ENCODE measurements at regions not wholly inside any gene's neighbourhood (a gene's known extent, or its start where the extent isn't known, plus 50 kb on each side); places are given as distances from the start of the nearest gene placed in this dataset.
"Not testable (repeated sequence)": the region's sequence is repeated elsewhere in the genome, so short reads cannot be mapped to it uniquely, and the experiment has no call there.

GRCh38 chr1:220432408-220432807 is 95.5 kb upstream of the MARK1 start:
- Mint-ChIP-seq H3K27ac (no peak overlapping the region), H3K4me1 (no peaks in the 10 kb centered on the region), H3K27me3 (peaks cover 12 to 15% of the 10 kb centered on the region in 2 donors), H3K4me3 (no peak overlapping the region), H3K36me3 (no peaks in the 10 kb centered on the region), H3K9me3 (no peaks in the 10 kb centered on the region)
- no peak for ATAC-seq (replicated peaks)
- DNase-seq: no peak

- Mint-ChIP-seq H3K27me3 (peaks cover 12 to 15% of the 10 kb centered on the region in 2 donors), H3K36me3 (no peaks in the 10 kb centered on the region), H3K27ac (no peak overlapping the region), H3K4me1 (no peaks in the 10 kb centered on the region), H3K9me3 (no peaks in the 10 kb centered on the region), H3K4me3 (no peak overlapping the region)
- DNase-seq: no peak
- no peak for ATAC-seq (replicated peaks)
Measured at GRCh38 chr1:220431554-220432239, 96.2 kb upstream of the MARK1 start.

GRCh38 chr1:220430586-220430985 is 97.3 kb upstream of the MARK1 start:
- no peak for ATAC-seq (replicated peaks)

GRCh38 chr1:220430059-220430458 is 97.9 kb upstream of the MARK1 start:
- DNase-seq (no peak), ATAC-seq (replicated peaks) (no peak)
- no peaks in the 10 kb centered on the region for H3K4me1 Mint-ChIP-seq
- peaks cover 12 to 15% of the 10 kb centered on the region in 2 donors for H3K27me3 Mint-ChIP-seq
- no peak overlapping the region for H3K27ac Mint-ChIP-seq
- H3K36me3 Mint-ChIP-seq: no peaks in the 10 kb centered on the region
- no peaks in the 10 kb centered on the region for H3K9me3 Mint-ChIP-seq
- H3K4me3 Mint-ChIP-seq: no peak overlapping the region

More at GRCh38 chr1:220430586-220430985, 97.3 kb upstream of the MARK1 start:
- peaks cover 12 to 15% of the 10 kb centered on the region in 2 donors for H3K27me3 Mint-ChIP-seq
- no peak for DNase-seq
- H3K27ac Mint-ChIP-seq: no peak overlapping the region
- H3K9me3 Mint-ChIP-seq: no peaks in the 10 kb centered on the region
- no peaks in the 10 kb centered on the region for H3K36me3 Mint-ChIP-seq
- H3K4me3 Mint-ChIP-seq: no peak overlapping the region
- no peaks in the 10 kb centered on the region for H3K4me1 Mint-ChIP-seq

- Mint-ChIP-seq H3K36me3 (no peaks in the 10 kb centered on the region), H3K4me3 (no peak overlapping the region), H3K27me3 (peaks cover 0 to 11% of the 10 kb centered on the region in 2 donors), H3K9me3 (peaks cover 0 to 2% of the 10 kb centered on the region in 2 donors), H3K4me1 (no peaks in the 10 kb centered on the region), H3K27ac (no peak overlapping the region)
- no peak for DNase-seq
- no peak for ATAC-seq (replicated peaks)
Measured at GRCh38 chr1:220426989-220427388, 100.9 kb upstream of the MARK1 start.

GRCh38 chr1:220425852-220426251 is 102.1 kb upstream of the MARK1 start:
- Mint-ChIP-seq H3K36me3 (no peaks in the 10 kb centered on the region), H3K9me3 (peaks cover 0 to 2% of the 10 kb centered on the region in 2 donors), H3K27ac (no peak overlapping the region), H3K4me1 (no peaks in the 10 kb centered on the region), H3K27me3 (peaks cover 0 to 11% of the 10 kb centered on the region in 2 donors), H3K4me3 (no peak overlapping the region)
- ATAC-seq (replicated peaks) (no peak), DNase-seq (no peak)

GRCh38 chr1:220421508-220421907 is 106.4 kb upstream of the MARK1 start:
- no peak for ATAC-seq (replicated peaks)

GRCh38 chr1:220420726-220421125 is 107.2 kb upstream of the MARK1 start:
- Mint-ChIP-seq H3K4me1 (no peaks in the 10 kb centered on the region), H3K4me3 (no peak overlapping the region), H3K9me3 (peaks cover 0 to 2% of the 10 kb centered on the region in 2 donors), H3K36me3 (no peaks in the 10 kb centered on the region), H3K27me3 (peaks cover 0 to 5% of the 10 kb centered on the region in 2 donors), H3K27ac (no peak overlapping the region)
- DNase-seq: no peak
- ATAC-seq (replicated peaks): no peak

More at GRCh38 chr1:220421508-220421907, 106.4 kb upstream of the MARK1 start:
- DNase-seq: no peak
- Mint-ChIP-seq H3K27ac (no peak overlapping the region), H3K36me3 (no peaks in the 10 kb centered on the region), H3K4me1 (no peaks in the 10 kb centered on the region), H3K4me3 (no peak overlapping the region), H3K27me3 (peaks cover 0 to 5% of the 10 kb centered on the region in 2 donors), H3K9me3 (peaks cover 0 to 2% of the 10 kb centered on the region in 2 donors)

- H3K36me3 Mint-ChIP-seq; DNase-seq; H3K27ac Mint-ChIP-seq; ATAC-seq (replicated peaks); H3K9me3 Mint-ChIP-seq; H3K4me3 Mint-ChIP-seq; H3K4me1 Mint-ChIP-seq; H3K27me3 Mint-ChIP-seq: not testable (repeated sequence)
Measured at GRCh38 chr1:220412382-220412781, 115.6 kb upstream of the MARK1 start.

- Mint-ChIP-seq H3K4me1 (no peaks in the 10 kb centered on the region), H3K27ac (no peak overlapping the region), H3K9me3 (no peaks in the 10 kb centered on the region), H3K36me3 (no peaks in the 10 kb centered on the region), H3K27me3 (peaks cover 0 to 12% of the 10 kb centered on the region in 2 donors), H3K4me3 (no peak overlapping the region)
- DNase-seq (no peak), ATAC-seq (replicated peaks) (no peak)
Measured at GRCh38 chr1:220410611-220411010, 117.3 kb upstream of the MARK1 start.

GRCh38 chr1:220409771-220410595 is 118.0 kb upstream of the MARK1 start:
- Mint-ChIP-seq H3K4me1 (no peaks in the 10 kb centered on the region), H3K36me3 (no peaks in the 10 kb centered on the region), H3K4me3 (no peak overlapping the region), H3K27me3 (peaks cover 1 to 13% of the 10 kb centered on the region in 2 donors), H3K27ac (no peak overlapping the region), H3K9me3 (no peaks in the 10 kb centered on the region)
- no peak for DNase-seq
- ATAC-seq (replicated peaks): no peak

GRCh38 chr1:220407191-220407590 is 120.7 kb upstream of the MARK1 start:
- Mint-ChIP-seq H3K4me1 (no peaks in the 10 kb centered on the region), H3K36me3 (no peaks in the 10 kb centered on the region), H3K27me3 (peaks cover 12 to 35% of the 10 kb centered on the region in 2 donors), H3K9me3 (no peaks in the 10 kb centered on the region), H3K27ac (no peak overlapping the region), H3K4me3 (no peak overlapping the region)
- no peak for ATAC-seq (replicated peaks)
- DNase-seq: no peak

- Mint-ChIP-seq H3K4me3 (no peak overlapping the region), H3K27ac (no peak overlapping the region), H3K36me3 (no peaks in the 10 kb centered on the region), H3K4me1 (no peaks in the 10 kb centered on the region), H3K9me3 (peaks cover 0 to 3% of the 10 kb centered on the region in 2 donors), H3K27me3 (peaks cover 15 to 17% of the 10 kb centered on the region in 2 donors)
- DNase-seq: no peak
- ATAC-seq (replicated peaks): no peak
Measured at GRCh38 chr1:220398238-220398637, 126.0 kb upstream of the RAB3GAP2 start.

GRCh38 chr1:220391491-220391890 is 119.2 kb upstream of the RAB3GAP2 start:
- Mint-ChIP-seq H3K27ac (no peak overlapping the region), H3K27me3 (peaks cover 7 to 13% of the 10 kb centered on the region in 2 donors), H3K4me1 (no peaks in the 10 kb centered on the region), H3K36me3 (no peaks in the 10 kb centered on the region), H3K4me3 (no peak overlapping the region), H3K9me3 (no peaks in the 10 kb centered on the region)
- DNase-seq: no peak
- no peak for ATAC-seq (replicated peaks)

- H3K36me3 Mint-ChIP-seq: no peaks in the 10 kb centered on the region
- no peak for ATAC-seq (replicated peaks)
Measured at GRCh38 chr1:220389634-220390033, 117.4 kb upstream of the RAB3GAP2 start.

More at GRCh38 chr1:220389634-220390033, 117.4 kb upstream of the RAB3GAP2 start:
- no peak for DNase-seq
- Mint-ChIP-seq H3K9me3 (peaks cover 4 to 8% of the 10 kb centered on the region in 2 donors), H3K4me1 (no peaks in the 10 kb centered on the region), H3K4me3 (no peak overlapping the region), H3K27me3 (peaks cover 7 to 8% of the 10 kb centered on the region in 2 donors), H3K27ac (no peak overlapping the region)

Data from stimulated activated naive B cell treated with anti-CD40 and anti-IgM and Interleukin-4, amounts not matched to agents 10 μg/mL and 1 μg/mL and 100 μg/mL, for 72 hours (primary cell).